ENCODE measurements at regions not wholly inside any gene's neighbourhood (a gene's known extent, or its start where the extent isn't known, plus 50 kb on each side); places are given as distances from the start of the nearest gene placed in this dataset.

GRCh38 chr12:14153803-14154202, 172.4 kb upstream of the GRIN2B start:
- DNase-seq, result no peak

DNA sequence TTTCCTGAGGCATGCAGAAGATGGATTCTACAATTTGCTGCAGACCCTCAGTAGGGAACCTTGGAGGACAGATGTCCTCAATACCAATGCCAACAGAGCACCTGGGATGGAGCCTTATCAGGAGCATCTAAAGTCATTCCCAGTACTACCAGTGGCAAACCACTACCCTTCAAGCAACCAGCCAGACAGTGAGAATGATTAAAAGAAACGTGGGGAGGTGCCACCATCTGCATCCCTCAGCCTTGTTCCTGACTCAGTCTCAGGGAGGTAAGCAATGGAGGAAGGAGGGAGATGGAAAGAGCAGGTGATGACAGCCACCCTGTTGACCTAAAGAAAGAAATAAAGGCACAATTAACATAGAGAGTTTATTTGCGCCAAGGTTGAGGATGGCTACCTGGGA, 175.2 kb upstream of the GRIN2B start:
- no peak for DNase-seq

GRCh38 chr12:14157088-14157747, 175.8 kb upstream of the GRIN2B start:
- DNase-seq, result no peak

GRCh38 chr12:14164266-14164665, 182.9 kb upstream of the GRIN2B start:
- DNase-seq, result no peak

GRCh38 chr12:14167005-14167628, 185.7 kb upstream of the GRIN2B start:
- DNase-seq, result peak; percentile 11 to 68

DNA sequence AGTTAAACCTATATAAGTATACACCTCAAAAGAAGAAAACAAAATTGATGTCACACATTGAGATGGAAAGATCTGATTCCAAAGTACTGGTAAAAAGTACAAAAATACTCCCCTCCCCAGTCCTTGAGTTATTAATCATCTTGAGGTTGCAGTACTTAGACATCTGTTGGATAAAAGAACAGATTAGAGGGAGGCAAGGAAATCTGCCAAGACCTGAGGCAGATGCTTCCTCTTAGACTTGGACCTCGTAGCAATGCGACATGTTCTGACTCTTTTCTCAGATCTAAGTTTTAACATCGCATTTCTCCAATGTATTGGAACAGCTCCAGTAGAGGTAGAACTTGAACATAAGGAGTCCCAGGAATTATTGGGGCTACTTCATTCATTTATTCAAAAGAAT, 187.9 kb upstream of the GRIN2B start:
- DNase-seq, result peak in 1 of 2 experiments; percentile 46

DNA sequence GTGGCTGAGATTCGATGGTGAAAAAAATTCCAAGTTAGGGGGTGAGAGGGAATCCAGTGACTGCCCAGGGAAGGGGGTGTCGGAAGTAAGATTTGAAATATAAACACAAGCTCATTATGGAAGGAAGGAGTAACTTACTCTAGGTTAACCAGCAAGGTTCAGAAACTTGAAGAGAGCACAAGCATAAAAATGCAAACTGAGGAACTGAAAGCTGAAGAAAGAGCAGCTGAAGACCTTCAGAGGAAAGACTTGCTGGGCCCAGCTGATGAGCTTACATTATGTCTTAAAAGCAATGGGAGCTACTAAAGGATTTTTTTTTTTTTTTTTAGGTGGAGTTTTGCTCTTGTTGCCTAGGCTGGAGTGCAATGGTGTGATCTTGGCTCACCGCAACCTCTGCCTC, 189.7 kb upstream of the GRIN2B start:
- DNase-seq, result no peak

DNA sequence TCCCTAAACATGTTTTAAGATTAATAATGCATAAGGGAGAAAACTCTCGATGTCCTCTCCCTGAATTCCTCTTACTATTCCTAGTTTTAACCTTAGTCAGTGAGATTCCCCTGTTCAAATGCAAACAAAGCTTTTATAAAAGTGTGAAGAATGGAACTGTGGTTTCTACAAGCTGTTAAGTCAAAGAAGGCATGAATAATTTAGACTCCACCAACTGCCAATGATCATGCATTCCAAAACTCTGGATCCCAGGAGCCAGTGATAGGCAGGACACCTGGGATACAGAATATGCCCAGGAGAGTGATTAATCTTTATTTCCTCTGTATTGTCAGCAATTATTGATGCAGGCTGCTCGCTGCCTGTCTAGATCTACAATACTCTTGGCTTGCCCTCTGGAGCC, 190.3 kb upstream of the ATF7IP start:
- DNase-seq, result peak in 1 of 2 experiments; percentile 16

DNA sequence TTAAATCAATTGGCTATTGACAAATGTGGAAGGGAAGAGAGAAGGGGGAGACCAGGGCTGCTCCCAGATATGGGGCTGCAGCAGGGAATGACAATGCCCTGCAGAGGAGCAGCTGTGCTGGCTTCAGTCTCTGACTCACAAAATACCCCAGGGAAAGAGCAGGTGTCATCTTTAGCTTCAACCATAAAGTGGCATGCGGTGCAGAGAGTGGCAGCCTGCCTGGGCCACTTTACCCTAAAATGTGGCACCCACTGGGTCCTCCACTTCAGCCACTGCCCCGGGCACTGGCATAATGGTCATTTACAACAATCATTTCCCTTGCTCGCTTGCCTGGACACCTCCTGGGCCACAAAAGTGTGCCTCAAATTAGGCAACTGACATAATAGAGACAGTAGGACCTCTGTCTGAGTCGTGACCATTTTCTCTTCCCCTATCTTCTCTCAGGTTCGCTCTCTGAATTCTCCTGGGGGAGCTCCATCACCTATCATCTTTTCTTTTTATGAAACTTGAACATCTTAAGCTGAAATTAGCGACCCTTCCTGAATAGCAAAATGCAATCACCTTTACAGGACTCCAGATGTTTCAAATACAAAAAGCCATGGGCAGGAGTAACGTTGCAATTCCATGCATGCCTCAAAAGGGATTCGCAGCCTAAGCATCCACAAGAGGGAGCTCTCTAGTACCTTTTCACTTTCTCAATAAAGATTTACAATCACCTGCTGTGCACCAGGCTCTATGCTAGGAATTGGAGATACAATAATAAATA, 179.9 kb upstream of the ATF7IP start:
- DNase-seq, result peak; percentile 44 to 45

- no peak for DNase-seq
Observed at GRCh38 chr12:14186193-14186502, 179.3 kb upstream of the ATF7IP start.

GRCh38 chr12:14187002-14187401, 178.5 kb upstream of the ATF7IP start:
- DNase-seq, result no peak

- DNase-seq, result no peak
Observed at GRCh38 chr12:14187966-14188365, 177.5 kb upstream of the ATF7IP start.

DNA sequence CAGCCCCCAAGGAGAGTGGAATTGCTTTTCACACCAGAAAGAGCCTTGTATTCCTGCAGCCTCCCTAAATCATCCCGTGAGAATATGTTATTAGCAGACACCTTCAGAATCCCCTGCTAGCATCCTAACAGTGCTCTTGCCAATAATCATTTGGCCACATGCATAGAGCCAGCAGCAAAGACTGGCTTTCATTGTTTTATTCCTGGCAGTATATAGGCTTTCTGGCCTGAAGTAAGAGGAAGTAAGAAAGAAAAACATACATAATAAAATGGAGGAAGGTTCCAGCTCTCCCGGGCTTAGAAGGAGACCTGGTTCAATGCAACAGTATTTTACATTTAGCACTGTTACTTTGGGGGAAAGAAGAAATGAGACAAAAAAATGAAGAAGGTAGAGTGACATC, 176.7 kb upstream of the ATF7IP start:
- DNase-seq, result no peak

DNA sequence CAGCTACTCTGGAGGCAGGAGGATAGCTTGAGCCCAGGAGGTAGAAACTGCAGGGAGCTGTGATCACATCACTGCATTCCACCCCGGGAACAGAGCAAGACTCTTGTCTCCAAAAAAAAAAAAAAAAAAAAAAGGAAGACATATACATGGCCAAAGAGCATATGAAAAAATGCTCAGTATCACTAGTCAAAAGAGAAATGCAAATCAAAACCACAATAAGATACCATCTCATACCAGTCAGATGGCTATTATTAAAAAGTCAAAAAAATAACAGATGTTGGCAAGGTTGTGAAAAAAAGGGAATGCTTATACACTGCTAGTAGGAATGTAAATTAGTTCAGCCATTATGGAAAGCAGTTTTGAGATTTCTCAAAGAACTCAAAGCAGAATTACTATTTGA, 174.8 kb upstream of the ATF7IP start:
- no peak for DNase-seq

DNA sequence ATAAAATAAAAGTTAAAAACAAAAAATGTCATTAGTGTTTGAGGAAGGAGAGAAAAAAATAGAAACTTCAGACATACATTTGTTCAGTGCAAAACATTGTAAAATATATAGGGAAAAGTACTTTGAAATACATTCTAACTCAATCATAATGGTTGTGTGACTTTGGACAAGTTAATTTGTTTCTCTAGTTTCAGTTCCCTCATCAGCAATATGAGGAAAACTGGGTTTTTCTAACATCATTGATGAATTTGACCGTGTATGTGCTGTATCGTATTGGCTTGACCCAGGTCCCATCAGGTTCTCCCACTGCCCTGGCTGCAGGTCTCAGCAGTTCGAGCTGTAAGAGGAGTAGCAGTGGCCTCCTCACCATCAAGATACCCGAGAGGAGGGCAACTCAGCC, 173.9 kb upstream of the ATF7IP start:
- DNase-seq, result no peak

- DNase-seq, result peak in 1 of 2 experiments; percentile 26
Observed at GRCh38 chr12:14193639-14194038, 171.8 kb upstream of the ATF7IP start.

DNA sequence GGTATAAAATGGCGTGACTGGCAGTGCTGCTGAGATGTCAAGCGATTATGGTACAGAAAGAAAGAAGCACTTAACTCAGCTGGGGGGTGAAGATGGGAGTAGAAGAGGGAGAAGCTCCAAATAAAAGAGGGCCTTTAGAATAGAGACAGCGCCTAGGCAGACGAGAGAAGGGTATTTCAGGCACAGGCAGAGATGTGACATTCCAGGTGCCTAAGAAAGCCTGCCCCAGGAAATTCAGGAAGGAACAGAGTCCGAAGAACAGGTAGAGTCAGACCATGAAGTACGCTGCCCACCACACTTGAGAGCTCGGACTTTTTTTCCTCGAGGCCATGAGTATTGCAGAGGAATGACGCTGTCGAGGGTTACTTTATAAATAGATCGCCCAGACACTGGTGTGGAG, 170.9 kb upstream of the ATF7IP start:
- DNase-seq, result no peak

GRCh38 chr12:14199455-14200198, 165.9 kb upstream of the ATF7IP start:
- no peak for DNase-seq

DNA sequence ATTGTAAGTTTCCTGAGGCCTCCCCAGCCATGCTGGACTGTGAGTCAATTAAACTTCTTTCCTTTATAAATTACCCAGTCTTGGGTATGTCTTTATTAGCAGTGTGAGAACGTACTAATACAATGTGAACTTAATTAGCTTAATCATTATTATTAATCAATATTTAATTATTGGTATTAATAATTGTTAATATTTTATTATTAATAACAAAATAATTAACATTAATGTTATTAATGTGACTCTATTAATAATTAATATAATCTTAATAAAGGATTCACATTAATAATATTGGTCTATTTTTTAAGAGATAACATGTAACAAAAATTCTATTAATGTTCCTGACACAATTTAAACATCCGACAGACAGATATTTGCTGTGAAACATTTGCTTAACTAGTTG, 164.9 kb upstream of the ATF7IP start:
- DNase-seq, result no peak

DNA sequence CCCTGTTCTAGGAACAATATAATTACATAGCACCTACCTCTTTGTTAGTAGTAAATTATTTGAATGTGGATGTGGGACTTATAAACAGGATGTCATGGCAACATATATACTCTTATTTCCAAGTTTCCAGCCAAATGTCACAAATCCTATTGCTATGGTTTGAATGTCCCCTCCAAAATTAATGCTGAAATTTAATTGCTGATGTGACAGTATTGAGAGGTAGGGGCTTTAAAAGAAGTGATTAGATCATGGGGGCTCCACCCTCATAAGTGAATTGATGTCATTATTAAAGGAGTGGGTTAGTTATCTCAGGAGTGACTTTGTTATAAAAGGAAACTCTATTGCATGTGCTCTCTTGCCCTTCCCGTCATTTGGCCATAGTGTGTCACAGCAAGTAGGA, 164.2 kb upstream of the ATF7IP start:
- DNase-seq, result no peak

- no peak for DNase-seq
Observed at GRCh38 chr12:14207905-14208551, 157.5 kb upstream of the ATF7IP start.

- no peak for DNase-seq
Observed at GRCh38 chr12:14211947-14212387, 153.5 kb upstream of the ATF7IP start.

DNA sequence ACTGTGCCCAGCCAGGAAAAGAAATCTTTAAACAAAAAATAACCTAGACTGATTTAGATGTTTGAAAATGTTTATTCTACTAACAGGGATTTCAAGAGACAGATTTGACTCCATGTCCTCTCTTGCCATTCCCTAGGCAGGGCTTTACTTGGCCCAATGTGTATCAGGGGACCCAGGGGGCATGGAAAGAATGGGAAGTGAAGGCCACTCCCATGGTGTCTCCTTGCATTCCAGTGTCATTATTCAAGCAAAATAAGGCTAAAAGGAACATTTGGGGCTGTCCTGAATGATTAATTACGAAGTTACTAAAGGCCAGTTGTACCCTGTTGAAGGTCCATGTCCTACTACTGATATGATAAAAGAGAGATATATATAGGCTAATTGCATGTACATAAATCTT, 151.9 kb upstream of the ATF7IP start:
- DNase-seq, result no peak

All from NCI-H446 (cell line).